HG03439 (cell line): ENCODE measurements at regions not wholly inside any gene's neighbourhood (a gene's known extent, or its start where the extent isn't known, plus 50 kb on each side); places are given as distances from the start of the nearest gene placed in this dataset.
"Not testable (repeated sequence)": the region's sequence is repeated elsewhere in the genome, so short reads cannot be mapped to it uniquely, and the experiment has no call there.

Experiments
- ATAC-seq: cut with Tn5 transposase; IDR thresholded peaks from one replicate; pipeline ENCODE4 v1.9.1; 2021; ENCODE audit warnings: mild to moderate bottlenecking, moderate library complexity; ENCODE audit not compliant: unreplicated experiment

DNA sequence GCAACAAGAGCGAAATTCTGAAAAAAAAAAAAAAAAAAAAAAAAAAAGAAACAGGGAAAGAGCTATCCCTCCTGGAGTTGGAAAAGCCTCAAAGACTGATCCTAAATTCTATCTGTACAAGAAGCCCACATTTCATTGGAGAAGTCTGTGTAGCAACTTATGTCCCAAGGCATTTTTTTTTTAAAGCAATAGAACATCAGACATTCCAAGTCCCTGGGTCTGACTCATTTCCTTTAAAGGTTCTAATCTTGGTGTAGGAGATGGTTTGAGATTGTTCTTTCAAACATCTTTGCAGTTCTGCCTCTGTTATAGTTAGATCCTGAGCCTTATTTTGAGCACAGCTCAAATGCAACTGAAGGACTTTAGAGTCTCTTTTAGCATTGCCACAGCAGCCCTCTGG, 706.5 kb upstream of the MIR17HG start:
- ATAC-seq = no peak

DNA sequence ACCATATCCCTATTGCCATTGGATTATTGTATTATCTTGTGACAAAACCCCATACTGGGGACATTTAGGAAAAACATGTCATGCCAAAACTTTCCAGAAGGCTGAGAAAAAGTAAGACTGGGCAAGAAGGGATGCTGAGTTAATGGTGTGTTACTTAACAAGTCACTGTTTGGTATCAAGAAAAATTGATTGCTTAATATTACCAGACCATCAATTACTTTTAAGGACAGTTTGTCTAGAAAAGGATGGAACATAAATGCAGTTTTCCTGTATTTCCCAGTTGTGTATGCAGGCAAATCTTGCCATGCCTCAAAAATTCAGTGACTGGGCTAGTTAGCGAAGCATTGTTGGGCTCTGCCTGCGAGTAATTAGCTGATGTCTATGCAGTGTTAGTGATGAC, 705.6 kb upstream of the MIR17HG start:
- no peak for ATAC-seq

DNA sequence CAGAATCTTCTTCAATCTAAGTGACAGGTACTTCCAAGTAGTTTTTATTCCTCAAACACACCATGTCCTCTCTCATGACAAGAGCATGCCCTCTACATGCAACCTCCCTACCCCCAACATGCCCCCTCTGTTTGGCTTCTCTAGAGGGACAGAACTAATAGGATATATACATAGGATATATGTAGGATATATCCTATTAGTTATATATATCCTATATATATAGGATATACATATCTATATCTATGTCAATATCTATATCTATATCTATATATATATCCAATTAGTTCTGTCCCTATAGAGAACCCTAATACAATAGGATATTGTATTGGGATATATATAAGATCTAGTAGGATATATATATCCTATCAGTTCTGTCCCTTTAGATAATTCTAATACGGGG, 701.9 kb upstream of the MIR17HG start:
- ATAC-seq = no peak

DNA sequence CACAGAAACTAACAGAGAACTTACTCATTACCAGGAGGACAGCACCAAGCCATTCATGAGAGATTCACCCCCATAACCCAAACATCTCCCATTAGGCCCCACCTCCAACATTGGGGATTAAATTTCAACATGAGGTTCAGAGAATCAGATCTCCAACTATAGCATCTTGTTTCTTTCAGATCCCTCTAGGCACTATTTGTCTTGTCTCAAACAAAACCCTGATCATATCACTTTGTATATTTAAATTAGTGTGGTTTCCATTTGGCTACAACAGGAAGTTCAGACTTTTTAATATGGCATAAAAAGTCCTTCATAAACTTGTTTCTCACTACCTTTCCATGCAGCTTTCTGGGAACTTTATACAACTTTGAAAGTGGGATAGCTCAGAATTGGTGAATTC, 699.0 kb upstream of the MIR17HG start:
- ATAC-seq = no peak

DNA sequence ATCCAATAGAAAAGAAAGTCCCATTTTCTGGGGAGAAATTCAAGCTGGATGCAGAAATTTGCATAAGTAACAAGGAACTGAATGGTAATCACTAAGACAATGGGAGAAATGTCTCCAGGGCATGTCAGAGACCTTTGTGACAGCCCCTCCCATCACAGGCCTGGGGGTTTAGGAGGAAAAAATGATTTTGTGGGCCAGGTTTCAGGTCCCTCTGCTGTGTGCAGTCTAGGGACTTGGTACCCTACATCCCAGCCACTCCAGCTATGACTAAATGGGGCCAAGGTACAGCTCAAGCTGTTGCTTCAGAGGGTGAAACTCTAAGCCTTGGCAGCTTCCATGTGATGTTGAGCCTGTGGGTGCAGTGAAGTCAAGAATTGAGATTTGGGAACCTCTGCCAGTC, 695.5 kb upstream of the MIR17HG start:
- no peak for ATAC-seq

DNA sequence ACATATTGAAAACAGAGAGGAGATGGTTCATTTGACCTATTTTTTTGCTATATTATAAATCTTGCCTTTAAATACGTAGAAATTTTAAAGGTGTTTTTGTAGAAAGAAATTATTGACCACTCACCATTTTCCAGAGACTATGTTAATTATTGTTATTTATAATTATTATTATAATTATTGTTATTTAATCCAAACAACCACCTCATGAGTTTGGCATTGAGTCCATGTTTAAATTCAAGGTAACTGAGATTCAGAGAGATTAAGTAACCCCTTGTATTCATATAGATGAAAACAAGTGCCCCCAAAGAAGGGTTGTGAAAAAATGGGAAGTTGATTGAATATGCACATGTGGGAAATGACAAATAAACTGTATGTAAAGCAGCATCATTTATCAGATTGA, 692.5 kb upstream of the MIR17HG start:
- no peak for ATAC-seq

DNA sequence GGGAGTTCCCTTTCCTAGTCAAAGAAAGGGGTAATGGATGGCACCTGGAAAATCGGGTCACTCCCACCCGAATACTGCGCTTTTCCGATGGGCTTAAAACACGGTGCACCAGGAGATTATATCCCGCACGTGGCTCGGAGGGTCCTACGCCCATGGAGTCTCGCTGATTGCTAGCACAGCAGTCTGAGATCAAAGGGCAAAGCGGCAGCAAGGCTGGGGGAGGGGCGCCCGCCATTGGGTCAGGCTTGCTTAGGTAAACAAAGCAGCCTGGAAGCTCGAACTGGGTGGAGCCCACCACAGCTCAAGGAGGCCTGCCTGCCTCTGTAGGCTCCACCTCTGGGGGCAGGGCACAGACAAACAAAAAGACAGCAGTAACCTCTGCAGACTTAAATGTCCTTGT, 683.3 kb upstream of the MIR17HG start:
- not testable (repeated sequence) for ATAC-seq

DNA sequence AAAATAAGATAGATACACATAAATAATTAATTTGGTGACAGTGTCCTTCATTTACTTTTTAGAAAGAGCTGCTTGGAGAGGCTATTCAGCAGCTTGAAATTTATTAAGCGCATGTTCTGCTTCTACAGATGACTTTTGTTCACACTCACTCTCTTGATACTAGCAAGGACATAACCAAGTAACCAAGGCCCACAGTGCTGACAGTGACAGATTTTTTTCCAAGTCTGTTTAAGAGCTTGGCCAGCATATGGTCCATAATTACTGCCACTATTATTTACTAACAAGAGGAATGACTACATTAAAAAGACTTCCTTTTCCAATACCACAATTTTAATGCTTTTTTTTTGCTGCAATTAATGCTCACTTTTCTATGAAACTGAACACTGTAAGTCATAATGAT, 673.7 kb upstream of the MIR17HG start:
- no peak for ATAC-seq

DNA sequence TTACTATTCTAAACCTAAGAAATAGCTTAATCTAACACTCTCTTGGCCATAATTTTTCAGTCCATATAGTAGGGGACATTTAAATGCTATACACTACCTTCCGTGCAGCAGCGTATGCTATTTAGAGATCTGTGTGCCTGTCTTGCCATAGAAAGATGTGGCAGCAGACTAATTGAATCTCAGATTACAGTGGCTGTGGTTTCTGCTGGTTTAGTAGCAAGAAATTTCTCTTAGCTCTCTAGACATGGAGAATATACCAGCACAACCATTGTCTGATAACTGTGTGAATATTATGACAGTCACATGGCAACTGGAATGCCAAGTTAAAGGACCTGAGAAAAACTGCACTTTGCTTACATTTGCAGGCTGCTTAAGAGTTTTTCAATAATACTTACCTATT, 672.4 kb upstream of the MIR17HG start:
- no peak for ATAC-seq

DNA sequence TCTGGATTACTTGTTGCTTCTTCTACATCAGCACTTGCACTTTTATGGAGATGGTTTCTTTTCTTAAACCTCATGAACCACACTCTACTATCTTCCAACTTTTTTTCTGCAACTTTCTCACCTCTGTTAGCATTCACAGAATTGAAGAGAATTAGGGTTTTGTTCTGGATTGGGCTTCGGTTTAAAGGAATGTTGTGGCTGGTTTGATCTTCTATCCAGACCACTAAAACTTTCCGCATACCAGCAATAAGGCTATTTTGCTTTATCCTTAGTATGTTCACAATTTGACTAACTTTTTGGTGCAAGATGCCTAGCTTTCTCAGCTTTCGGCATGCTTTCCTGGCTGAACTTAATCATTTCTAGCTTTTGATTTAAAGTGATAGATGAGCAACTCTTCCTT, 666.7 kb upstream of the MIR17HG start:
- ATAC-seq = no peak

DNA sequence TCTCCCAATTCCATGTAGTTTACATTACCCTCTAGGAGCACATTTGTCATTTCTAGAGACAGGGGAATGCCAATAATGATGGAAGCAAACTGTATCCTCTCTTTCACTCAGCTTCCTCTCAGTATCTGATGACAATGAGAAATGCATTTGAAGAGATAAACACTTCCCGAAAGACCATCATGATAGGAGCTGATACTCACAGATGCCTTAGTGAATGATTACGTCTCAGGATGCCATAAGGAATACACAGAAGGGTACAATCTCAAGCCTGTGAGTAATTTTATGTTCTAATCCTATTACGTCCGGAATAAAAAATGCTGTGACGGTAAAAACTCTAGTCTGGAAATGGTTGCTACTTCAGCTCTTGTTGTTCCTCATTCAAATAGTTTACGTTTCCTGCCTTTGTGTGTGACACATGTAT, 663.8 kb upstream of the MIR17HG start:
- ATAC-seq = no peak

DNA sequence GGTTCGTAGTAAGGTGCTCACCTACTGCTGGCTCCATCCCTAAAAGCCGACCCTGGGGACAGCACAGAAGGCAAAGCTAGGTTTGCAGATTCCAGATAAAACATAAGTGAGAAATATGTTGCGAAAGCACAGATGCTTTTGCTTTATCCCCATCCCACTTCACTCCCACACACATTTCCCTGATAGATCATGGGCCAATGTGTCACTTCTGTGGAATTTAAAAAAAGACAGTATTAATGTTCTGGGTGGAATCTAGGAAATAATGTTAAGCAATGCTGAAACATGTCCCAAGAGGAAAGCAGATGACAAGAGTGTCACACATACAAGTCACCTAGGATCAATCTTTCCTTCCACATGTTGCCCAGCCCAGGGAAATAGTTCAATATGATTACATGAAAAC, 661.0 kb upstream of the MIR17HG start:
- ATAC-seq = no peak

DNA sequence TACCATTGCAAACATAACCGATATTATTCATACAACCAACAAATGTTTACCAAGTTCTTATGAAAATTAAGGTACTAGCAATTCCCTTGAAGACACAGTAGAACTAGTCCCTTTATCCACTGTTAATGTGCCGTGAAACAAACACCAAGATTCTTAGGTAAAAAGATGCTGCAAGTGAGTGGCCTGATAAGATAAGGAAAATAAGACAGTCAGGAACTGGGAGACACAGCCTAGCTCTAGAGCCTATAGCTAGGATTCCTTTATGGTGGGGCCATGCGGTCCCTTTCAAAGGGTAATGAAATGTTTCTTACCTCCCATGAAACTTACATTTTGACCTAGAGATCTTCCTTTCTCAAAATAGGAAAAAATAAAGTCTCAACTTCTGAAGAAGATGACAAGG, 658.4 kb upstream of the MIR17HG start:
- no peak for ATAC-seq

DNA sequence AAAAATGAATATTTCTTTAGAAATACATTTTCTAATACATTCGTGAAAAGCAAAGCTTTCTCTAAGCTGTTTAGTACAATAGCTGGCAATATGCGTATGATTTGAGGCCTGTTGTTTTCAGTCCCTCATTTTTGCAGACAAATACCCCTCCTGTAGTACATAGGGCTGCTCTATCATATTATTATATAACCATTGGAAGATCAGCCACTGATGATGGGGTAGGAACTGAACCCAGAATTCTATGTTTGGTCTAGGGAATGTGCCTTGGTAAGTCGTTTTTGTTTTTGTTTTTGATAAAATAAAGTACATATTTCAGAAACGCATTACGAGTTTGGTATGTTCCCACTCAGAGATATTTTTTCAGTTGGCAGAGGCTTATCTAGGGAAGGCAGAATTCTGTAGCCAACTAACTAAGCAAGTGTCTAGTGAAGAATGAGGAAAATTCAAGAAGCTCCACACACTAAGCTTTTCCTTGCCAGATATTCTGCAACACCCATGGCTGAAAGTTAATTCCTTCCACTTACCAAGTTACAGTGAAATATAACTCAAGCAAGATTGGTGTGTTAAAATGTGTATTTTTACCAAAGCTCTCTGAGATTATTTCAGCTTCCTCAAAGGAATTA, 656.9 kb upstream of the MIR17HG start:
- no peak for ATAC-seq

DNA sequence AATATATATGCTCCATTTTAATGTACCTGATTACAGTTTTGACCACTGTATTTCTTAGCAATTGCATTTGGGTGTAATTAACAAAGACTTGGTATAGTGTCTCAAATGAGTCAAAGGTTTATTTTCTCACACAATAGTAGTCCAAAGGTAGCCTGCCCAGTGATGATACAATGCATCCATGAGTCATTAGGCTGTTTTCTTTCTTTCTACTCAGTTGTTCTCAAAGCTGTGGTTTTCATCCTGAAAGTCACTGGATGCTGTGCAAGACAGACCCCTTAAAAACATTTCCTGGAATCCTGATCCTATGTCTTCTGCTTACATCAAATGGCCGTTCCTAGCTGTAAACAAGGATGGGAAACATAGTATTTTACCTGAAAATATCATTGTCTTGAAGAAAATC, 651.2 kb upstream of the MIR17HG start:
- ATAC-seq = no peak

DNA sequence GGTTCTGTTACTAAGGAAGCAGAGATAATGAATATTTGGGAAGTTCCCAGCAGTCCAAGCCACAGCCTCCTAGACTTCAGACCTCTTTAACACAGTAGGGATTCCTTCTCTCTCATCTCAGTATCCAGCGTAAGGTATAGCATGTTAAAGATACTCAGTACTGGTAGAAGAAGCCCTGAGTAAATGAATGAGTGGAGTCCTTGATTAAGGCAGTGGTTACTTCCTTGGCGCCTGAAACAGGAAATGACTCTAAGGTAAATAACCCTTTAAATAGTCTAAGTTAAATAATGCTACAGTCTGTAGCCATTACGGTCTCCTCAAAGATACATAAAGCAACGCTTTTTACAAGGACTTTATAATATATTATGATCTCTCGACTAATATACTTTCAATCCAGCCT, 650.8 kb upstream of the MIR17HG start:
- no peak for ATAC-seq

DNA sequence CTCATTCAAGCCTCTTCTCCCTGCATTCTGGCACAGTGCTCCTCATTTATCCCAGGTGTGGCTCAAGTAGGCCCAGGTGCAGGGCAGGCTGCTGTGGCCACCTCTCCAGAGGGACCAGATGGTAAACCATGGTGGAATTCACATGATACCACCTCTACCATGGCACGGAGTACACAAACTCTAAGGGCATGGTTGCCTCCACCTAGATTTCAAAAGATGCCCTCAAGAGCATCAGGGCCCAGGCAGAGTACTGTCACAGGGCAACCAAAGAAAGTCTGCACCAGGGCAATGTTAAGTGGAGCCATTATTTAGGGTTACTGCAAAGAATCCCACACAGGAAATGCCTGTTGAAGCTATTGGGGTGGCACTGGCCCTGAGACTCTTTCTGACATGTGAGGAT, 647.1 kb upstream of the MIR17HG start:
- no peak for ATAC-seq

DNA sequence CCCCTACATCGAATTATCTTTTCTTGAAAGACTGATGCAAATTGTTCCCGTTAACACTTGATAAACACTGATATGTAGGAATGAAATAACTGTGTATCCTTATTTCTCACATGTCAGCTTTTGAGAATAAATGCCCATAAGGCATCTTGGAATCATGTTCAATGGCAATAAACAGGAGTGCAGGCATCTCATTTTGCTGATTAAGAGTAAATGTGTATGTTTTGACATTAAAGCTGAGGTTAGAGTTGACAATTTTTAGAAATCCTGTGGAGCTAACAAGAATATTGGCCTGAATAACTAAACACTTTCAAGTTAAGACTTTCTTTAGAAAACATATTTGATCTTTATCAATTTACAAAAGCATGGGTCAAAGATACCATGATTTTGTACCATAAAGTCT, 646.2 kb upstream of the MIR17HG start:
- ATAC-seq = no peak

DNA sequence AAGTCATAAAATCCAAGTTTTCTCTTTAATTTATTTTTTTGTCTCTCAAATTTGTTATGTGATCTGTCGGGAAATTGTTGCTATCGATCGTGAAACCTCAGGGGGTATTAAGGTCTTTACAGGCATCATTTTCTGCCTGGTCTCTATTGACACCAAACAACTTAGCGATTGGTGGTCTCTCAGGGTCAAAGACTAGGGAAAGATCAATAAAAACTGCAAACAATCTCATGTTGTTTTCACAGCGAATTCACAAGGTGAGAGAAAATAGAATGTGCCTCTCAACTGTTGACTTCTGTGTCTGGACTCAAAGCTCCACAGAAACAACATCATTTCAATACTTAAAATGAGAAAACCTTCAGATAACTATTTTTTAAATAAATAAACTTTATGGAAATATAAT, 645.4 kb upstream of the MIR17HG start:
- no peak for ATAC-seq

DNA sequence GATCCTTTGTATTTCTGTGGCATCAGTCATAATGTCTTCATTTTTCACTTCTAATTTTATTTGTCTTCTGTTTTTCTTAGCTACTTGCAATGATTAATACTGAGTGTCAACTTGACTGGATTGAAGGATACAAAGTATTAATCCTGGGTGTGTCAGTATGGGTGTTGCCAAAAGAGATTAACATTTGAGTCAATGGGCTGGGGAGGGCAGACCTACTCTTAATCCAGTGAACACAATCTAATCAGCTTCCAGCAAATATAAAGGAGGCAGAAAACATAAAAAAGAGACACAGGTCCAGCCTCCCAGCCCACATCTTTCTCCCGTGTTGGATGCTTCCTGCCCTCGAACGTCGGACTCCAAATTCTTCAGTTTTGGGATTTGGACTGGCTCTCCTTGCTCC, 640.9 kb upstream of the MIR17HG start:
- no peak for ATAC-seq

DNA sequence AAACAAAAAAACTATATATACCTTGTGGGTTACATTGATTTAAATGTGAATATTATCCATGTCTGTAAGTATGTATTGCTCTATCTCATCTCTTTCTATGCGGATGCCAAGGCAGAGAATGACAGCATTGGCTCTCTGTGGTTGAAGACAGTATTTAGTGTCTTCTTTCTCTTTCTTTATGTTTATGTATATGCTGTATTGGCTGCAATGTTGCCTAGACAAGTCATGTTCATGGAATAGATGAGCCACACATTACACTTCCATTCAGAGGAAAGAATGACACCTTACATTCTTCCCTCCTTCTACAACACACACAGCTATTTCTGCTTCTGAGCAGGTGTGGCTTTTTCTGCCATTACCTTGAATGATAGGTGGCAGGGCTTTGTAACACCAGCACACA, 639.4 kb upstream of the MIR17HG start:
- no peak for ATAC-seq

DNA sequence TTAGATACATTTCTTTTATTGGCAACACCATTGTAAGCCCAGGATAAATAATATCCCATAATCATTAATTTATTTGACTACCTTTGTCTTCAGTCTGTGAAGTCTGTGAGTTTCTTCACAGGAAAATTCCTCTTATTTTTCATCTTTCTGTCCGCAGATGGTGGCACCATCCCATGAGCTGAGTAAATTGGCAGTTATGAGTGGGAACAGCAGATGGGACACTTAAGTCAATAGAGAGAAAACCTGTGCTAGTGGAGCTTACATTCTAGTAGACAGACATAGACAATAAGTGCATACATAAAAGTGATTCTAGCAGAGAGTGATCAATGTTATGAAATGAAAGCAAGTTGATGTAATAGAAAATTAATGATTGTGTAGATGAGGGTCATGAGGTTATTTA, 638.2 kb upstream of the MIR17HG start:
- no peak for ATAC-seq

DNA sequence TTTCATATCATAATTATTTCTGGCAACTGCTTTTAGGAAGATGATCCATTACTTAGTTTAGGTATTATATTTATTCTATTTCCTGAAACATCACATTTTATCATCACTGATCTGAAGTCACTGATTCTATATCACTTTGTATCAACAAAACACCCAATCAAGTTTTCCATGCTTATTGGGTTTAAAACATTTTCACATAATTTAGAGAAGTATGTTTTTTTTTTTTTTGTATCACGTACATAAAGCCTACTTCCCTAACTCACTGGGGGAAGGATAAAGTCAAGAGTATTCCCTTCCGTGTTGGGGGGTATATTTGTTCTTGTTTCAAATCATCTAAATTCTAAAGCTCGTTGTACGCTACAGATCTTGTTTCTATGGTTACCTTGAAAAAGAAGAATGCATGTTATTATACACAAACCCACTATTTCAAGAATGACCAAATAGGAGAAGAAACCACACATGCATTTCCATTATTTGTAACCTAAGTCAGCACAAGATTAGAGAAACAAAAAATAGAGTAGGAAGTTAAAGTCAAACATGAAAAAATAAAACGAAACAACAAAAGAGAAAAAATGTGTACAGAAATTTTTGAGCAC, 637.2 kb upstream of the MIR17HG start:
- no peak for ATAC-seq
